Activated CD8-positive, alpha-beta memory T cell treated with anti-CD3 and anti-CD28 coated beads for 48 hours (primary cell): ENCODE measurements at regions not wholly inside any gene's neighbourhood (a gene's known extent, or its start where the extent isn't known, plus 50 kb on each side); places are given as distances from the start of the nearest gene placed in this dataset.

Experiments
- DNase-seq, 3 experiments: peaks; one replicate each; pipeline ENCODE4 v3.0.0-alpha.2; 2020; ENCODE audit warnings: low read depth in 2 of 3, low spot score in 2 of 3

DNA sequence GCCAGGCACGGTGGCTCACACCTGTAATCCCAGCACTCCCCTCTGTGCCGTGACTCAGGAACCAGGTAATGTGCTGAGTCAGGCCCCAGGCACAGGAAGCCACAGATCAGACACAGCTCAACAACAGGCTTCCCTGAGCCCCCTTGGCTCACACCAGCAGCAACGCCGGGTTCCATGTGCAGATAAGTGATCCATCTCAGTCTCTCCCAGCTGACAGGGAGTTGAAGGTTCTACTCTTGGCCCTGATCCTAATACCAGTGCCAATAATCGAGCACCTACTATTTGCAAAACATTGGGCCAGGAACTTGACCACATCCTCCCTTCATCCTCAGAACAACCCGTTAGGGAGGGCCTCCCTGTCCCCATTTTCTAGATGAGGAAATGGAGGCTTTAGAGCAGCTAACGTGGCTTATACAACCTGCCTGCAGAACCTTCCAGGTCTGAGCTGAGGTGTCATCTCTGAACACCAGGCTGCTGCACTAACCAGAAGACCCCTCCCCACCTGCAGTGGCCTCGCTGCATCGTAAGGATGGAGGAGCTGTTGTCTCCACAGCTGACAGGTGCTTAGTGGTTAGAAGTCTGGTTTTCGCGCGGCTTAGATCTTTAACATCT lies 64.8 kb upstream of the AMZ2 start:
- DNase-seq, result no peak

DNA sequence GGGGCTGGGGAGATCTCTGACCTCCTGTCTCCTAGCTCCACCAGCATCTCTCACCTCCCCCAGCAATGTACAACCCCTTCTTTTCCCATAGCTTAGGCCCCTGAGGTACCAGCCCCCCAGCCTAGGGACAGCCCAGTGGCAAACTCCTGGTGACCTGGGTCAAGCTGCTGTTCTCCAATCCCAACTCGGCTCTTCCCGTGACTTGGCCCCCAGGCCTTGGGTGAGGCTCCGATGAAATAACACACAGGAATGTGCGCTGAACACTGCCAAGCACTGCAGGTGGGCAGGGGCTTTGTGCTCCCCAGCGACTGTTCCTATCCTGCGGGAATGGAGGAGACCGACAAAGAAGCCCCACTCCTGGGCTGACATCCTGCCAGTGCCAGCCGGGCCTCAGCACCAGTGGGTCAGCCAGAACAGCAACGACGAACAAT lies 63.7 kb upstream of the AMZ2 start:
- DNase-seq, result no peak

DNA sequence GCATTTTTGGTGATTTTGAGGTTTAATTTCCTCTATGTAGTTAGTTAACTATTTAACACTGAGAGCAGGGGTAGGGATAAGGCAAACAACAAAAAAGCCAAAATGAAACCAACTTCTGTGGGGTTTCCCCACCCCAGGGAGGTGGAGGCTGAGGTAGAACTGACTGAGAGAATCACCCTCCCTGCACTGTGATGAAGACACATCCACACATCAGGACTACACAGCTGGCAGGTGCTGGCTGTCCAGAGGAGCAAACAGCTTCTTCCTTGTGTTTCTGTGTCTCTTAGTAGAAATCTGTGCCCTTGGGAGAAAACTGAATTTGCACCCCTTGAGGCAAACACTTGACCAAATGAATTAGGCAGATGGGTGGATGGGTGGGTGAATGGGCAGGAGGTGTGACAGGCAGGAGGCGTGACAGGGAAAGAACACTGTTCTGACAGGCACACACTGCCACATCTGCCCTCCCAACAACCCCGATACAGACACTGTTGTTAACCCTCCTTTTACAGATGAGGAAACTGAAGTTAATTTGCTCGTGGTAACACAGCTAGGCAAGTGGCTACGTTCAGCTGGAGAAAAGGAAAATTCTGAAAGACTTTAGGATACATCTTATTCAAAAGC lies 62.9 kb upstream of the AMZ2 start:
- no peak for DNase-seq

DNA sequence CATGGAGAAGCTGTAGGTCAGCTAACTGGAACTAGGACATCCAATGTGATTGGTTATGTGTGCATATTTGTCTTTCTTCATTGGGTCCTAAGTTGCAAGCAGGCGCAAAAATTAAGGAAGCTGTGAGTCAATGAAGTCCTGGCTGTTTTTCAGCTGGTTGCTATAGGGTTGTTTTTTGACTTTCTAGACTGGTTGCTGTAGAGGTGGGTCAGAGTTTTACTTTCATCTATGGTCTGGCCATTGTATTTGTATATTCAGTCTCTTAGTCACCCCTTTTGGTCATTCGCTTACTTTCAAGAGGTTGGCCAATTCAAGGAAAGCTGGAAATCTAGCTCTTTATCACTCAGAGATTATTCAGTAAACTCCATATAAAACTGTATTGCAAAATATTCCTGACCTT lies 62.0 kb upstream of the AMZ2 start:
- no peak for DNase-seq

DNA sequence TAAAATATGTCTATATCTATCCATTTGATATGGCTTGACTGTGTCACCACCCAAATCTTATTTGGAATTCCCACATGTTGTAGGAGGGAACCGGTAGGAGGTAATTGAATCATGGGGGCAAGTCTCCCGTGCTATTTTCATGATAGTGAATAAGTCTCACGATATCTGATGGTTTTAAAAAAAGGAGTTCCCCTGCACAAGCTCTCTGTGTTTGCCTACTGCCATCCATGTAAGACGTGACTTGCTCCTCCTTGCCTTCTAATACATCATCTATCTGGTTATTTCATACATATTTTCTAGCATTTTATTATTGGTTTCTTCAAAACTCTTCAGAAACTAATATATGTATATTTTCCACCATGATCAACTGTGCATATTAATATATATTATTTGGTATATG lies 57.3 kb upstream of the AMZ2 start:
- DNase-seq, result no peak

DNA sequence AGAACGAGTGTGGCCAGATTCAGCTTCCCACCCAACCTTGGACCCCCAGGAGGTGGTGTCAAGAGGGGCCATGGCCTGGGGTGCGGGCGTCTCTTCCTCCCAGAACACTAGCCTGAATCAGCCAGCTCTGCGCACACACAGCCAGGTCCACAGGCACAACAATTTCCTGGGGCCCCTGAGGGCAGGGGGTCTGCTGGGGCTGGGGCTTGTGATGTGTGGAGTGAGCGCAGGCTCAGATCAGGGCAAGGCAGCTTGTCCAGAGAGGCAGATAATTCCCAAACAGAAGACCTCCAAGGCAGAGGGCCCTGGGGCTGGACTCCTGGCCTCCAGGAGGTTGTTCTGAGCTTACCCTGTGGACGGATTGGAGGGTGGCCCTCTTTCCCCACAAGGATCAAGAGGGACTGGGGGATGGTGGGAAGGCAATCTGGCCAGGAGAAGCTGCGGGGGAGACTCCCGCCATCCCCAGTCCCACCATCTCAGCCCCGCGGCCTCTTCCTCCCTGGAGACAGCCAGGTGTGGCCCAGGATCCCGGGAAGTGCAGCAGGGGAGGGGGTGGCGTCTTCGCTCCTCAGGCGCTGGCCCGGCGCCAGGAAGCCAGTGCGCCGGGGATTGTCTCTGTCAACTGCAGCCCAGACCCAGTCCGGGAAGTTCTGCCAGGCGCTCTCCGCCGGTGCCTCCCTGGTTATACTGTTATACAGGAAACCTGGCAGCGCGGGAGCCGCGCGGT lies 52.0 kb upstream of the AMZ2 start:
- DNase-seq, result no peak

DNA sequence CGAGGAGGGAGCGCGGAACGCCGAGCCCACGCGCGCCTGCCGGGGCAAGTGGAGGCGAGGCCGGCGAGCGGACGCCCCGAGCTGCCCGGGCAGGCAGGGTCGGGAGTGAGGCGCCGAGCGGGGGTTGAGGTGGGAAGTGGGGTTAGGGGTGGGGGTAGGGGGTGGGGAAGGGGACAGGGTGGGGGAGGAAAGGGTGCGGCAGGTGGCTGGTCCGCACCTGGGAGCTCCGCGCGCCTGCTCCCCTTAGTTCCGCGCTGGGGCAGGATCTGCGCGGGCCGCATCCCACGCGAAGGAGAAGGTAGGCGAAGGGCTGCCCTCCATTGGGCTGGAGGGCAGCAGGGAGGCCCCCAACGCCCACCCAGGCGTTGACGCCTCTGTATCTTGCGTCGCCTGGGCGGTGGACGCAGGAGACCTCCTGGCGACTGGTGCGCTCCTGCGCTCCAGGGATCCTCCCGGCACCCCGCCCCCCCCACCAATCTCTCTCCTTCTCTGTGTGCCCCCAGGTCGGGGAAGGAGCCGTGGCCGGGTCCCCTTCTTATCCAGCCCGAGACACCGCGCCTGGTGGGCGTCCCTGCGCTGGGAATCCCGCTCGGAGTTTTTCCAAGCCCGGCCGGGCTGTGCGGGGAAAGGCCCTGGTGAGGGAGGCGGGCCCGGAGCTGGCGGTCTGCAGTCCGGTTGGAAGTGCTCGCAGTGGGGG lies 51.3 kb upstream of the AMZ2 start:
- no peak for DNase-seq

DNA sequence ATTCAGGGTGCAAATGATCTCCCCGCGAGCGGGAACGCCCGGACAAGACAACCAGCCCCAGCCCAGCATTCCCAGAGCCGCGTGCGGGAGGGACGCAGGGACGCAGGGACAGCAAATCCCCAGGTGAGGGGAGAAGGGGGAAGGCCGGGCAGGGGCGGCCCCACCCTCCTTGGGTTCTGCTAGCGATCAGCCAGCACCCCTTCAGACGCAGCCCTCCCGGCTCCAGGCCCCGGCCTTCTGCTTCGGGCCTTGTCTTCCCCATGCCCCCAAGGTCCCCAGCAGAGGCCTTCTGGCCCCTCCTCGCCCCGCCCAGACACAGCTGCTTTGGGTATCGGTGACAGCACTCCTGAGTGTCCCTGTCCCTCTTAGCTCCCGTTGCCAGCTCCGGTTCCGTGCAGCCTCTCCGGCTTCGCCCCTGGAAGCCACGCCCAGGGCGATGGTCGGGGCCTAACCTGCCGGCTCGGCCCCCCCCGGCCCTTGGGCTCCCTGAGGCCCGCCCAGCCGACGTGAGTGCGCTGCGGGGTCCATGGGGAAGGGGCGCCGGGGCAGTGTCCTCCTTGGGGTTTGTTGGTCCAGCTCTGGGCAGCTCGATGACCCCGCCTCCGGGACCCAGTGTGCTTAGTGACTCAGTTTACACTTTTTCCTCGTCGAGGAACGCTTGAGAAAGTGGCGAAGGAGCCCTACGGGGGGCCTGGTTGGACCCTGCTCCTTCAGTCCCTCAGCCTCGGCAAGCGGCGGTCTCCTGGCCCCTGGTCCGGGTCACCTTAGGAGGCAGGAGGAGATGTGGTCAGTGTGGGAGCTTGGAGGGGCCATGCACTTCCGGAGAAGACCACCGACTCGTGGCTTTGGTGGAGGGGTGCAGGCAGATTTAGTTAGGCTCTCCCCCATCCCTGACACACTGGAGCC lies 50.5 kb upstream of the AMZ2 start:
- DNase-seq, result no peak

DNA sequence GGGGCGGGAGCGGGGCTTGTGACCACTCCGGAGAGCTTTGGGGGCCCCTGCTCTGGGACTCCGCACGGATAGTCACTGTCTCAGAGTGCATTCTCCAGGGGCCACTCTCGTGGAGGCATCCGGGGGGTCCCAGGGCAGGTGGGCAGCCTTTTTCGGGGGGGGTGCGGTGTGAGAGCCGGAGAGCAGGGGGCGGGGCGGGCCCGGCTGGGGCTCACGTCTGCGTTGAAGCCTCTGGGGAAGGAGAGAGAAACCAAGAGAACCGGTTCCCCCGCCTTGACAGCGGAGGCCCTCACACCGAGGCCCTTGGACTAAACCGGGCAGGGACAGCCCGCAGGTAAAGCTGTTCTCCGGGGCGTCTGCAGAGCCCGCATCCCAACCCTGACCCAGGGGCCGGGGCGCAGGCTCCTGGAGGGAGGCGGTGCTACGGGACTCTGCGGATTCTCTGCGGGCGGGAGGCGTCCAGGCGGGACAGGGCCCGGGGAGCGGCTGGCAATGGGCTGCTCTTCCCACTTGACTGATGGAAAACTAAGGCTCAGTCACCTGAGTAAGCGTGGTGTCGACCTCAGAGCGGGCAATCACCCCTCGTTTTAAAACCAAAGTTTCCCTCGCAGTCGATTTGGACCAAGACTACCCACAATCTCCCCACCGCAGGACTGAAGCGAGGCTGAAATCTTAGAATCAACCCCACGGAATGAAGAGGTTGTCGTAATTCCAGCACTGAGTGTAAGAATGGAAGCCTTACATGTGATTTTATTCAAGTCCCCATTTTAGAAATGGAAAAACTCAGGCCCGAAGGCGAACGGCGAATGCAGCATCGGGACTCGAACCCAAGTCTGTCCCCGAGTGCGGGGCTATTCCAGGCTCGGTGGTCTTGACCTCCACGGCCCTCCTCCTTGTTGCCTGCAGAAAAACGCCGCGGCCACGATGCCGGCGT lies 49.6 kb upstream of the AMZ2 start:
- no peak for DNase-seq
